ENCODE measurements at regions not wholly inside any gene's neighbourhood (a gene's known extent, or its start where the extent isn't known, plus 50 kb on each side); places are given as distances from the start of the nearest gene placed in this dataset.
"Not testable (repeated sequence)": the region's sequence is repeated elsewhere in the genome, so short reads cannot be mapped to it uniquely, and the experiment has no call there.

GRCh38 chr4:170888660-170889059 is 798.9 kb upstream of the AADAT start:
- DNase-seq (no peak), ATAC-seq (no peak)
- Histone ChIP-seq H3K27ac (no peak overlapping the region), H3K4me1 (no peaks in the 10 kb centered on the region), H3K9me3 (no peaks in the 10 kb centered on the region), H3K27me3 (no peaks in the 10 kb centered on the region), H3K4me3 (no peak overlapping the region), H3K36me3 (no peaks in the 10 kb centered on the region)
- TF ChIP-seq CTCF (IDR thresholded peaks at IDR 0.05 in 4 of 5, conservative IDR thresholded peaks at IDR 0.05 in 1 of 5): no peak
- TF ChIP-seq POLR2A (IDR thresholded peaks at IDR 0.05): no peak
- intact Hi-C loops (cut with DNase I; ENCODE audit: low total_unique reads) (no loop called here), in situ Hi-C loops (cut with MboI; ENCODE audit: low sequenced_read_pairs in 4 of 4) (no loop called here)

- H3K27ac ChIP-seq: no peak overlapping the region
- no peak for TF ChIP-seq POLR2A (IDR thresholded peaks at IDR 0.05)
- TF ChIP-seq CTCF (IDR thresholded peaks at IDR 0.05 in 4 of 5, conservative IDR thresholded peaks at IDR 0.05 in 1 of 5): no peak
- DNase-seq (no peak), ATAC-seq (no peak)
- intact Hi-C loops (cut with DNase I; ENCODE audit: low total_unique reads) (no loop called here), in situ Hi-C loops (cut with MboI; ENCODE audit: low sequenced_read_pairs in 4 of 4) (no loop called here)
- H3K9me3 ChIP-seq: no peaks in the 10 kb centered on the region
- H3K4me1 ChIP-seq: no peaks in the 10 kb centered on the region
- no peaks in the 10 kb centered on the region for H3K27me3 ChIP-seq
- H3K4me3 ChIP-seq: no peak overlapping the region
- H3K36me3 ChIP-seq: no peaks in the 10 kb centered on the region
Observed at GRCh38 chr4:170887396-170887795, 797.6 kb upstream of the AADAT start.

- Histone ChIP-seq H3K4me3 (no peak overlapping the region), H3K27ac (no peak overlapping the region), H3K36me3 (no peaks in the 10 kb centered on the region), H3K4me1 (no peaks in the 10 kb centered on the region), H3K27me3 (no peaks in the 10 kb centered on the region), H3K9me3 (no peaks in the 10 kb centered on the region)
- ATAC-seq (no peak), DNase-seq (no peak)
- no peak for TF ChIP-seq POLR2A (IDR thresholded peaks at IDR 0.05)
- no peak for TF ChIP-seq CTCF (IDR thresholded peaks at IDR 0.05 in 4 of 5, conservative IDR thresholded peaks at IDR 0.05 in 1 of 5)
- in situ Hi-C loops (cut with MboI; ENCODE audit: low sequenced_read_pairs in 4 of 4) (no loop called here), intact Hi-C loops (cut with DNase I; ENCODE audit: low total_unique reads) (no loop called here)
Observed at GRCh38 chr4:170884969-170885570, 795.3 kb upstream of the AADAT start.

GRCh38 chr4:170881646-170882045 is 791.9 kb upstream of the AADAT start:
- intact Hi-C loops (cut with DNase I; ENCODE audit: low total_unique reads); H3K9me3 ChIP-seq; ATAC-seq: not testable (repeated sequence)

GRCh38 chr4:170875868-170876267 is 786.1 kb upstream of the AADAT start:
- TF ChIP-seq CTCF (IDR thresholded peaks at IDR 0.05 in 4 of 5, conservative IDR thresholded peaks at IDR 0.05 in 1 of 5) (no peak), POLR2A (IDR thresholded peaks at IDR 0.05) (no peak)
- Histone ChIP-seq H3K9me3 (no peaks in the 10 kb centered on the region), H3K27me3 (no peaks in the 10 kb centered on the region), H3K4me1 (no peaks in the 10 kb centered on the region), H3K27ac (no peak overlapping the region), H3K4me3 (no peak overlapping the region), H3K36me3 (no peaks in the 10 kb centered on the region)
- DNase-seq: no peak
- intact Hi-C loops (cut with DNase I; ENCODE audit: low total_unique reads): no loop called here
- in situ Hi-C loops (cut with MboI; ENCODE audit: low sequenced_read_pairs in 4 of 4): no loop called here
- no peak for ATAC-seq

More at GRCh38 chr4:170881646-170882045, 791.9 kb upstream of the AADAT start:
- H3K27me3 ChIP-seq; in situ Hi-C loops (cut with MboI; ENCODE audit: low sequenced_read_pairs in 4 of 4); H3K36me3 ChIP-seq; H3K4me1 ChIP-seq; H3K4me3 ChIP-seq; DNase-seq; H3K27ac ChIP-seq: not testable (repeated sequence)

Data from gastrocnemius medialis (tissue), 4 donors.